ENCODE measurements at regions not wholly inside any gene's neighbourhood (a gene's known extent, or its start where the extent isn't known, plus 50 kb on each side); places are given as distances from the start of the nearest gene placed in this dataset.

GRCh38 chr17:6184508-6184907, 114.3 kb downstream of the WSCD1 start:
- TF ChIP-seq POLR2A (IDR thresholded peaks at IDR 0.05): no peak
- TF ChIP-seq CTCF (IDR thresholded peaks at IDR 0.05): no peak
- TF ChIP-seq EP300 (IDR thresholded peaks at IDR 0.05): no peak
